Activated T-cell treated with anti-CD3 and anti-CD28 coated beads for 24 hours (primary cell): ENCODE measurements at regions not wholly inside any gene's neighbourhood (a gene's known extent, or its start where the extent isn't known, plus 50 kb on each side); places are given as distances from the start of the nearest gene placed in this dataset.

Experiments used
- DNase-seq: peaks from one replicate; pipeline ENCODE4 v3.0.0-alpha.2; 2020; ENCODE audit warnings: low read depth

DNA sequence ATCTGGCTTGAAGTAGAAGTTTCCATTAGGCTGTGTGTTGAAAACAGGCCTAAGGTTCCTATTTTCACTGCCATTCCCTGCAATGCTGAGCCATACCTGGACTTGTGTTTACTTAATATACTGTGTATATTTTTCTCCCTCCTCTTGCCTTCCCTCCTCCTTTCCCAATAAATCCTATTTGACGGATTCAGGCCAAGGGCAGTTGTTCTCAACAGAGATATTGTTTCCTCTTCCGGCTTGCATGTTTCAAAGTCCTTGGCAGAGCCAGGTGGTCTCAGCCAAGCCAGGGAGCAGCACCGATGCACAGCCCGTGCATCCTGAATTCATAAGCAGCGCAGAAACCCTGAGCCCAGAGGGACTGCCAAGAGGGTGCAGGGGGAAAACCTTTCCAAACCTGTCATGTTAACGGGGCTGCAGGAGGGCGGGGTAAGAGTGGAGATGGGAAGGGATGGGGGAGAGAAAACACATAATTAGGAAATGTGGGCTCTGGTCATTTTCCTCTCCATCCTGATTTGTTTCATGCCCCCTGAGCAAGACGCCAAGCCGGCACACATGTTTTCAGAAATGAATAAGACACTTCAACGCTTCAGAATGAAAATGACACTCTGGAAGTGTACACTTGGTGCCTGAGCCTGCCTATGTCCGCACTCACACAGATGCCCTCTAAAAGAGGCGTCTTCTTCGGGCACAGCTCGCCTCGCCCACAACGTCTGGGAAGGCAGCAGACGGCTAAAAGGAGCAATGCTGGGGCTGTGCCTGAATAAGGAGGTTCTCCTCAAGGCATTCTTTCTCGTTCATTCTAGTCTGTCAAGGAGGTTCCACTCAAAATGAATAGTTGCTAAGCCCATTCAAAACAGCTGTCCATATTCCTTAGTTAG is 149.3 kb upstream of the UBL3 start:
- DNase-seq, result no peak

DNA sequence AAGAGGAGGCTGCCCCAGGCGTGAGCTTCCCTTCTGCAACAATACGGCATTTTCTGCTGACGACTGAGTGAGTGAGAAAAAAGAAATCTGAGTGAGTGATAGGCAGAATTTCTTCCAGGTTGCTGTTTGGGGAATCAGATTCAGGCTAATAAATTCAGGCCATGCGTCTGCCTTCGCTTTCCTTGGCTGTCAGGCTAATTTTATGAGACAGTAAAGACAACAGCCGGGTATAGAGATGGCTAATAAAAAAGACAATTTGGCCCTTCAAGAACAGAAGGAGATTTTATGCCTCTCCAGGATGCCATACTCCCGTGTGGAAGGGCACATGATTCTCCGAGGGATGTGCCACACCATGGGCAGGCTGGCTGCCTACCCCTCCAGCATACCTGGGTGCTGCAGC is 145.9 kb upstream of the UBL3 start:
- no peak for DNase-seq

DNA sequence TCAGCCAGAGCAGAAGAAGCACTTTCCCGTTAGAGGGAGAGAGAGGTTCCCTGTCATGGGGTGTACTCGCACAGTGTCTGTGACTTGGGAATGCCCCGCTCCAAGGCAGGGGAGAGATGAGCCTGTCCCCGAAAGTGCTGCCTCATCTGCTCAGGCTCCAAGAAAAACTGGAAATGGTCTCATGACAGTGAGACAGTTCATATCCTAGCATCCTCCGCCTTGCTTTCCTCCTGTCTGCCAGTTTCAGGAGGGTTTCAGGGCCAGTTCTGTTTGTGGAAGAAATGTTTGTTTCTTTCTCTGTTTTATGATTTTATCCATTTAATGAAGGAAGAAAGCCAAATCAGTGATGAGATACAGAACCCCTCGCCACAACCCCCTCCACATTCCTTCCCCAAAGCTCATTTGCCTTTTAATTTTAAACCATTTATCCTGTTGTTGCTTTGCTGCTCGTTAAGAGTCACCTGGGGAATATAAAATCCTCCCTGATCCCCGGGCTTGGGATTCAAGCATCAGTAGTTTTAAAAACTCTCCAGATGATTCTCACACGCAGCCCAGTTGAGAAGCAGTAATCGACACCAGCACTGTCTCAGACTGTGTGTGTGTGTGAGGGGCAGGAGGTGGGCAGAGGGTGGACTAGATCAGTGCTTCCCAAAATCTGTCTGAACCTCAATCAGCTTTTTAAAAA is 144.6 kb upstream of the UBL3 start:
- no peak for DNase-seq

DNA sequence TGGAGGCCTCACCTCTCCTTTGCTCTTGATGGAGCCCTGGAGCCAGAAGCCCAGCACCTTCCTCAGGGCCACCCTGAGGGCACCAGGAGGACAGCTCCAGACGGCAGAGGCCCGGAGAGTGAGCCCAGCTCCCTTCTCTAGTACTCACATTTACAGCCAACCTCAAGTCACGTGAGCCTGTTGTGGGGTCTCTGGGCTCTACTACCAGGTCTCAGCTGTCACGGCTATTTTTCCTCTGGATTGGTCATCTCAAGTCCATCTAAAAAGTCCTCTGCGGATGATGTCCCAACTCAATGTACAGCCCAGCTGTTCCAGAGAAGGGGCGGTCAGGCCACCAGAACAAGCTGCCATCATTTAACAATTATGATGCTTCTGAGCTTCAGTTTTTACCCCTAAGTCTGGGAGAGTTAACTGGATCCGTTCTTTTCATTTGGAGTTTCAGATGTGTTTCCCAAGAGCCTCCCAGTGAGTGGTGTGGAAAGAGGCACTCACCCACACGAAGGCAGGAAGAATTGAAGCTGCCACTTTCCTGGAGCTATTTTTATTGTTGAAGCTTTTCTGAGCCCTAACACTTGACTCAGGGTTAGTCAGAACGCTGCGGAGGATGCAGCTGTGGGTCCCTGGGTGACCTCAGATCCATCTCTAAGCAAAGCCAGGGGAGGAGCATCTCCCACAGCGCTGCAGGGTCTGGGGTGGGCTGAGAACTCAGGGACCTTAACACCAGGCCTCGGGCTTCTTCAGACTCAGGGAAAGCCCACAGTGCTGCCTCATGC is 143.5 kb upstream of the UBL3 start:
- no peak for DNase-seq

DNA sequence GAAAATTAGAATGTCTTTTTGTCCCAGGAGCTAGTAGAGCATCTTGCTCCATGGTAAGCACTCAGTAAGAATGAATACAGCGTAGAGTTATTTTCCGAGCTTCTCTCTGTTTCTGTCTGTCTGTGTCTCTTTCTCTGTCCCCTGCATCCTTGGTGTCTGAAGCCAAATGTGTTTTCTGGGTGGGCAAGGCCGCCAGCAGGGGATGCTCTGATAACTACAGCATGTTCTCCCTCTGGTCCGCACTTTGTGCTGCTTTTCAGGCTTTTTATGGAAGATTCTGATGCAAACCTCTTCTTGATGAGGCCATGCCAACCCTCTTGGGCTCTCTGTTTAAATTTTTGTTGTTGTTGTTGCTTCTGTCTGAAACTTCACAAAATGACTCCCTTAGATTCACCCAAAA is 142.8 kb upstream of the UBL3 start:
- no peak for DNase-seq

DNA sequence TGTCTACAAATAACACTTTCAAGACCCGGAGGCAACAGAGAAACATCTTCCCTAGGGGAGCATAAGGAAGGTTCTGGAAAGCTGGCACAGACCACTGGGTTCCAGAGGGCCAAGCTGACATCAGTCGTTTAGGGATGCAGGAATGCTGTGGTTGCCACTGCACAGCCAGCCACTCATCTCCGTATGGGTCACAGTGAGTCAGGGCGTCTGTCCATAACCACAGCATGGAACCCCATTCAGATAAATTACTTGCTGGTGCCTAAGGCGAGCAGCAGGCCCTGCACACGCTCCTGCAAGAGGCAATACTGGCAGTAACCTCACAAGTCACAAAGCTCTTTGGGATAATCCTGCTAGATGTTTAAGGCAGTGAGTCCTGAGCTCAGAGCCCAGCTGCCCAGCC is 140.9 kb upstream of the UBL3 start:
- DNase-seq, result no peak

DNA sequence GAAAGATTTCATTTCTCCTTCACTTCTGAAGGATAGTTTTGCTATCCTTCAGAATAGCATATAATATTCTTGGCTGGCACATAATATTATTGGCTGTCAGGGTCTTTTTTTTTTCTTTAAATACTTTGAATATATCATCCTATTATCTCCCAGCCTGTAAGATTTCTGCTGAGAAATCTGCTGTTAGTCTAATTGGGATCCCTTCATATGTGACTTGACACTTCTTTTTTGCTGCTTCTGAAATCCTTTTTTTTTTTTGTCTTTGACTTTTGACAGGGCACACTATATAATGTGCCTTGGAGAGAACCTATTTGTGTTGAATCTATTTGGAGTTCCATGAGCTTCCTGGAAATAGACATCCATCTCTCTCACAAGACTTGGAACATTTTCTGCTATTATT is 136.9 kb upstream of the UBL3 start:
- DNase-seq, result no peak

DNA sequence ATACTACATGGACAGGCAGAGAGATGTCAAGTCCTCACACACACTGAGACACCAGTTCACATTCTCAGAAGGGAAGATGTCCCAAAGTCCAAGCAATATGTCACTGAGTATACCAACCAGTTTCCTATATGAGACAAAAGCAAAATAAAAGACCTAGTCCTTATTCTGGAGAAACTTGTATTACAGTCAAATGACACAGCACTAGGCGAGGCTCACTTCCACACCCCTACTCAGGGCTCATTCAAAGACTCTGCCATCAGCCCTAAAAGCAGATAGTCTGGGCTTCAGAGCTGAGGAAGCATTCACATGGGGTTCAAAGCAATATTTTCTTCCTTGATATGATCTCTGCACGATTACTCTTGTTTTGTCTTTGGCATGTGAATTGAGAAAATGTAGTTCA is 129.9 kb upstream of the UBL3 start:
- DNase-seq, result no peak

DNA sequence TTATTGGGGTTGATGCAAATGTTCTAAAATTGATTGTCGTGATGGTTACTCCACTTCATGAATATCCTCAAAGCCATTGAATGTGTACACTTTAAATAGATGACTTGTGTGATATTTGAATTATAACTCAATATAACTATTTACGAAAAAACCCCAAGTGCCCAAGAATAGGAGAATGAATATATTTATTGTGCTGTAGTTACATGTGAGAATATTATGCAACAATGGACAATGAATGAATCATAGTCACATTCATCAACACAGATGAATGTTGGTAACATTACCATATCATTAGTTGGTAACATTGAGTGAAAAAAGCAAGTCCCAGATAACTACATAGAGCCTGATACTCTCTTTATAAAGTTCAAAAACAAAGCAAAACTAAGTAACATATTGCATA is 127.8 kb upstream of the UBL3 start:
- DNase-seq, result no peak

DNA sequence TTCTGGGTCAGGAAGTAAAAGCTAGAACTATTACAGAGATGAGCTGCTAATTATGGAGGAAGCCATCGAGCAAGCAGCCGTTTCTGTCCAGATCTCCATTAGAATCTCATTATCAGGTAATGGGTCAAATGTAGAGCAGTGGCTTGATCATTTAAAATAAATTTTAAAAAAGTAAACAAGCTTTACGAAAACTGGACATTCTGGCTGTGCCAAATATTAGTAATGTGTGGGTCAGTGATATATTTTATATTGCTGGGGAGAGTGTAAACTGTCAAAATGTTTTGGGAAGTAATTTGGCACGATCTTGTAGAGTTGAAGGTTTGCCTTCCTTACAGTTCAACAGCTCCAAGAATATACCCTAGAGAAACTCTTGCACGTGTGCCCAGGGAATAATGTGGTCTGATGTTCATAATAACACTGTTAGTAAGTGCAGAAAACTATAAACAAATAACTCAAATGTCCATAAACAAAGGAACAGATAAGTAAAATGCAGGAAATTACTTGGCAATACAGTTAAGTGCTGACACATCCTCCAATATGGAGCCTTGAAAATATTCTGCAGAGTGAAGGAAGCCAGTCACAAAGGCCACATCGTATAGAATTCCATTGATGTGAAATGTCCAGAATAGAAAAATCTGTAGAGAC is 127.2 kb upstream of the UBL3 start:
- no peak for DNase-seq

DNA sequence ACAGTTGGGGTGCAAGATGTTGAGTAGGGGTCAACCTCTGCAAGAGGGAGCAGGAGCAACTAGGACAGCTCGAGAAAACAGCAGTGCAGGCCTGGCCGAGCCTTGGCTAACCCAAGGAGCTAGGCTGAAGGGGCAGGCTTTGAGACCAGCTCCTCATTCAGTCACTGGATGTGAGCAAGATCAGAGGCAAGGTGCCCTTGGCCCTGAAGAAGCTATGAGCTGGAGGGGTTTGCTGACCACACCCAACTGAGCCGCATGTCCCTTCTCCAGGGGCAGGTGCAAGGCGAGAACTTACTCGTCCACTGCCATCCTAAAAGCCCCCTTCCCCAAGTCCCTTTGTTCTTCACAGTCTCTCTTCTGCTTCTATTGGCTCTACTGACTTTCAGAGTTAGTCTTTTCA is 126.1 kb upstream of the UBL3 start:
- no peak for DNase-seq

DNA sequence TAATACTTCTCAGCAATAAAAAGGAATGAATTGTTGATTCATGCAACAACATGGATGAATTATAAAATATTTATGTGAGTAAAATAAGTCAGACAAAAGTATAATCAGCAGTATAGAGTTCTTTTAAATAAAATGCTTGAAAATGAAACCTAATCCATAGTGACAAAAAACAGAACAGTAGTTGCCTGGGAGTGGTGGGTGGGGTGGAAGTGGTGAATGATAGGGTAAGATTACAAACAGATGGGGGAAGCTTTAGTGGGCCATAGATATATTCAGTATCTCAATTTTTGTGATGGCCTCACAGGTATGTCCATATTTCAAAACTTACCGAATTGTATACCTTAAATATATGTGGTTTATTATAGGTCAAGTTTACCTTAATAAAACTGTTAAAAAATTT is 124.9 kb upstream of the UBL3 start:
- DNase-seq, result no peak

DNA sequence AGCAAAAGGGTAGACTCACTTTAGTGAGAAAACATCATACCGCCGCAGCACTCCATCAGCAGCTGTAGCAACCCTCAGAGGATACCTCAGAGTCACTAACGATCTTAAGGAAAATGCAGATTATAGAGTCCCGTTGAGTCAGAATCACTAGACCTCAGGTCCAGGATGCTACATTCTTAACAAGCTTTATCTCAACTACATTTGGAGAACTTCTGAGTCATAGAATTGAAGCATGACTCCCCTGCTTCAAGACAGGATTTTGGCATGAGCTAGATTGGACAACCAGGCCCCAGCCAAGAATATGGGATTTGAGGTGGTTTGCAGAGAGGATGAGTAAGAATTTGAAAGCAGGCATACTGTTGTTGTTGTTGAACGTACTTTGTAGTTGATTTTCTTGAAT is 118.9 kb upstream of the UBL3 start:
- no peak for DNase-seq

DNA sequence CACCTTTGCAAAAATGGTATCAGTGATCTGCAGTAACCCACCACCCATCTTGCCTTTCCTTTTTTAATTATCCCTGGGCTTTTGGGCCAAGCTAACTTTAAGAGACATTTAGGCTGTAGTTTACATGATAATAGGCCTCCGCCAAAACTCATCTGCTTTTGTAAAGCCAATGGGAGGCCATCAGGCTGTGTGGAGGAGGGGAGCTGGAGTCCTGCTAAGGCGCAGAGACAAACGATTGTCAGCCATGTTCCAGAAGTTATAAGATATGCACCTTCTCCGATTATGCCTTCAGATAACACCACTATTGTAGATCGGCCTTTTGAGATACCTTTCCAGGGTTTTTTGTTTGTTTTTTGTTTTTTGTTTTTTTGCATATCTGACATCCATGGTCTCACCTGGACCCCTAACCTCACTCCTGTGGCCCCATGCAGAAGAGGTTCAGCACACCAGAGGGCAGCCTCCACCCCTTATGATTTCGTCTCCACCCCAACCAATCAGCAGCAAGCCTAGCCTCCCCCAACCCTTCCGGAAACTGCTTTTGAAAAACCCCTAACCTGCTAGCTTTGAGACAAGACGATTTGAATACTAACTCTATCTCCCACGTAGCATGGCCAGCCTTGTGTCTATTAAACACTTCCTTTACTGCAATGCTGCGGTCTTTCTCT is 113.9 kb upstream of the UBL3 start:
- no peak for DNase-seq

DNA sequence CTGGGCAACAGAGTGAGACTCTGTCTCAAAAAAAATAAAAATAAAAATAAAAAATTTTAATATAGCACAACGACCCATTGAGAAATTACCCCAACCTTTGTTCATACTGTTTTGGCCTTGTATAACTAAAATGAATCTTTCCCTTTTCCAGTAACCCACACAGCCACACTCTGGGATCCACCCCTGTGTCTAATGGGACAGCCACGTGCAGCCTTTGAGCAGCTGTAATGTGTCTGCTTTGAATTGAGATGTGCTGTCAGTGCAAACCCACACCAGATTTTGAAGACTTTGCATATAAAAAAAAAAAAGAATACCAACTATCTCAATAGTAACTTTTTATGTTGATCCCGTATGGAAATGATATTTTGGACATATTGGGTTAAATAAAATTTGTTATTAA is 112.7 kb upstream of the UBL3 start:
- DNase-seq, result no peak

DNA sequence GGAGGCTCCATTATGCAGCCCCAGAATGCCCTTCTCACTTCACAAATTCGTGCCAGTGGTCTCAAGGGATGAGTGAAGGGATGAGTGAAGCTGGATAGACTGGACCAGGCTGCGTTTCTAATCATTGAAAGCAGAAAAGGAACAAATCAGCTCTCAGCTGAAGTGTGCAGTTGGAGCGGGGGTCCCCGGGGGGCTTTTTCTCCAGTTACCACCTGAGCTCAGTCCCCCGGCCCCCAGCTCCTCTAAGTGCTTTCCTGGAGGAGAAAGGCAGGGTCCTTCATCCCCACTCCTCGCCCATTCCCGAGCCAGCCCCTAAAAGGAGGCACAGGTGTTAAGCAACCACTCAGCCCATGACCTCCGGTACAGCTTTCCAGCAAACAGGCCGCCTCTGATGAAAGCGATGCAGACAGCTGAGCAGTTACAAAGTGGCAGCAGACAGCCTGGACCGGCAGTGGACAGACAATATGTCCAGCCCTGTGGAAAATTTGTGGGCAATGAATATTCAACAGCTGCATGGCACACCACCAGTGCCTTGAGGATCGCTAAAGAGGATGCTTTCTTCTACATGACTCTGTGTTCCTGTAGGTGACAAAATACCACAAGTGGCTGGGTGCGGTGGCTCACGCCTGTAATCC is 110.7 kb upstream of the UBL3 start:
- DNase-seq, result no peak

DNA sequence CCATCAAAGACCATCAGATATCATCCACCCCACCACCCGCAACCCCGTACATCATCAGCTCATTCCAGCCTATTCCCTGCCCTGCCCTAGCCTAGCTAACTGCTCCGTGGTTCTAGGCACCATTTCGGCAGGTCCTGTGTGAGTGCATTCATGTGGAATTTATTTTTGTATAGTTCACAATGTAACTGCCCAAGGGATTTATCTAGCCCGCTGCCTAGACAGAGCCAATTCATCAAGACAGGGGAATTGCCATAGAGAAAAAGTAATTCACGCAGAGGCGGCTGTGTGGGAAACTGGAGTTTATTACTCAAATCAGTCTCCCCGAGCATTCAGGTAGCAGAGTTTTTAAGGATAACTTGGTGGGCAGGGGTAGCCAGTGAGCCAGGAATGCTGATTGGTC is 109.2 kb upstream of the UBL3 start:
- no peak for DNase-seq

DNA sequence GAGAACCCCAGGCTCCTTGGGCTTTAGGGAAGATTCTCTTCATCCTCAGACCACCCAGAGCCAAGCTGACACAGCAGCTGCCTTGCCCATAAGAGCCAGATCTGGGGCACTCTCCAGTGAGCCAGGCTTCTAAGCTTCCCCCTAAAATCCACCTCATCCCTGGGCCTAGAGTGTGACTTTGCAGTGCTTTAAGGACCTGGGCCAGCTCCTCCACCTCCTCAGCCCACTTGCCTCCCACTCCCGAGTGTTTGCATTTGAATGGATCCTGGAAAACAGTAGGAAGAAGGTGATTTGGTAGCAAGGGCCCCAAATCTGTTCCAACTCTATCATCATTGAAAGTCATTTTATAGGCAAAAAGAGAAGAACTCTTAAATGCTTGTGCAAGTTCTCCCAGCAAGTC is 108.7 kb upstream of the UBL3 start:
- no peak for DNase-seq

DNA sequence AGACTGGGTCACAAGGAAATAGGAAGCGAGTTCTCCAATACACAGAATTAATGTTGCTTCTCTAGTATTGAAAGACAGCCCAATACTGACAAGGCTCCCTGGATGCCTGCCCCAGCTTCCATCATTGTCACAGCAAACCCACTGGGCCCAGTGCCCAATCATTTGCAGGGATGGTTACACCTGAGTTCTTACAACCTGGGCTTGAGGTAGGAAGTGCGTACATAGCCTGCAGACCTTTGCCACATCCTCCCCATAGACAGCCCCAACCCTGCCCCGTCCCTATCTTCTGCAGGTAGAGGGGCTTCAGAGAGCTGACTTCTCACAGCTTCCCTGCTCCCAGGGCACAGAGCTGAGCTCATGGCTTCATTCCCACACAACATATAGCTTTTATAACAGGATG is 108.1 kb upstream of the UBL3 start:
- no peak for DNase-seq

DNA sequence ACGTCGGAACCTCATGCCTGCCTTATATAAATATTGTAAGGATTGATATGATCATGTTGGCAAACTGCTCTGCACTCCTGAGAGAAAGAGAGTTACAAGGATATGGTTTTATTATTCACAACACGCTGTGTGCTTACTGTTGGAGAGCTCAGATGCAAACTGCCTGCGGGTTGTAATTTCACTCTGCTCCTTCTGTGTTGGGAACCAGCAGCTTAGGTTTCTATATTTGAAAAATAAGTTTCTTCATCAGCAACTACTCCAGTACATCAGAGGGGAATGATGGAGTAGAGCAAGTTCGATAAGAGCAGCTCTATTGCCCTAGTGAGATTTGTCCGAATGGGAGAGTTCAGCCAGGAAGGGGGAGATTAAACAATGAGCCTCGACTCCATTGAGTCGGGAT is 106.9 kb upstream of the UBL3 start:
- no peak for DNase-seq

DNA sequence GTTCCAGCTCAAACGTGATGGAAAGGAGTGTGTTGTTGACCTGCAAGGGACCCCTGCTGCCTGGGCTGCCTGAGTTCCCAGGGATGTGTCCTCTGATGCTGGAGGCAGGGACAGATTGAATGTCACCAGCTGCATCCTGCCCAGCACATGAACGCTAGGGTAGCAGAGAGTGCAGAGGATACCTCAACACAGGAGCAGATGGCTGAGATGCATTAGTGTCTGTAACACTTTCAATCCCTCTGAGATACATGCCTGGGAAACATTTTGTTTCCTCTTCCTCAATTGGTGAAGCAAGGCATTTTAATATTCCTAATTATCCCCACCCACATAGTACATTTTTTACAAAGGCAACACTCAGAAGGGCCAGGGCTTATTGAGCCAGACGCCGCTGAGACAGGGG is 106.4 kb upstream of the UBL3 start:
- DNase-seq, result no peak
